ENCODE measurements at regions not wholly inside any gene's neighbourhood (a gene's known extent, or its start where the extent isn't known, plus 50 kb on each side); places are given as distances from the start of the nearest gene placed in this dataset.

DNA sequence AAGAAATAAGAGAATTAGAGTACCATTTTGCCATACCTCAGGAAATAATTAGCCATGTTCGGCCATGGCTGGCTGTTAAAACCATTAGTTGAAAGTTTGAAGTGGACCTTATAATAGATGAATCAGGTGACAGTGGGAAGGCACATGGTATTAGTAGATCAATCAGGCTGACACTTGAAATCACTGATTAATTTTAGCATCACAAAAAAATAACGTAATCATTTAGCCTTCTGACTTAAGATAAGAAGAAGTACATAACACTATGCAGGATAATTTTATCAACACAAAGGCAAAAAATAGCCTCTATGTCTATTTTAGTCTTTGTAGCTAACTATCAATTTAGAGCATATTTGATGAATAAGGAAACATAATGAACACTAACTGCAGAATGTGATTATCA is 615.5 kb downstream of the PCDH17 start:
- no peaks in the 10 kb centered on the region for H3K79me2 ChIP-seq
- H3K4me3 ChIP-seq, result no peak overlapping the region
- 90% methylated on average over 2 of the region's 2 CpGs for WGBS (ENCODE audit: low lambda C conversion rate, missing lambda C conversion rate)
- no peaks in the 10 kb centered on the region for H3K9me2 ChIP-seq (replicated peaks; ENCODE audit: insufficient read depth)
- DNase-seq (ENCODE audit: low spot score), result no peak
- H3K36me3 ChIP-seq (replicated peaks; ENCODE audit: insufficient read depth, low read depth), result no peaks in the 10 kb centered on the region
- TF ChIP-seq EZH2phosphoT487 (IDR thresholded peaks at IDR 0.05; ENCODE audit: low read depth, severe bottlenecking, unreplicated experiment) (no peak), EZH2 (IDR thresholded peaks at IDR 0.05; ENCODE audit: borderline replicate concordance) (no peak)
- TF ChIP-seq, protein P1, sequence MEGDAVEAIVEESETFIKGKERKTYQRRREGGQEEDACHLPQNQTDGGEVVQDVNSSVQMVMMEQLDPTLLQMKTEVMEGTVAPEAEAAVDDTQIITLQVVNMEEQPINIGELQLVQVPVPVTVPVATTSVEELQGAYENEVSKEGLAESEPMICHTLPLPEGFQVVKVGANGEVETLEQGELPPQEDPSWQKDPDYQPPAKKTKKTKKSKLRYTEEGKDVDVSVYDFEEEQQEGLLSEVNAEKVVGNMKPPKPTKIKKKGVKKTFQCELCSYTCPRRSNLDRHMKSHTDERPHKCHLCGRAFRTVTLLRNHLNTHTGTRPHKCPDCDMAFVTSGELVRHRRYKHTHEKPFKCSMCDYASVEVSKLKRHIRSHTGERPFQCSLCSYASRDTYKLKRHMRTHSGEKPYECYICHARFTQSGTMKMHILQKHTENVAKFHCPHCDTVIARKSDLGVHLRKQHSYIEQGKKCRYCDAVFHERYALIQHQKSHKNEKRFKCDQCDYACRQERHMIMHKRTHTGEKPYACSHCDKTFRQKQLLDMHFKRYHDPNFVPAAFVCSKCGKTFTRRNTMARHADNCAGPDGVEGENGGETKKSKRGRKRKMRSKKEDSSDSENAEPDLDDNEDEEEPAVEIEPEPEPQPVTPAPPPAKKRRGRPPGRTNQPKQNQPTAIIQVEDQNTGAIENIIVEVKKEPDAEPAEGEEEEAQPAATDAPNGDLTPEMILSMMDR (IDR thresholded peaks at IDR 0.05; ENCODE audit: poor library complexity), result no peak
- no peaks in the 10 kb centered on the region for H3K9me3 ChIP-seq (ENCODE audit: low read depth)
- no peaks in the 10 kb centered on the region for H3K4me1 ChIP-seq (ENCODE audit: insufficient read depth)
- no peak overlapping the region for H3K27ac ChIP-seq
- H4K20me1 ChIP-seq (ENCODE audit: insufficient read depth, poor library complexity, severe bottlenecking), result no peaks in the 10 kb centered on the region
- H3K27me3 ChIP-seq, result no peaks in the 10 kb centered on the region
- H3K4me2 ChIP-seq, result no peak overlapping the region
- H2AFZ ChIP-seq, result no peak overlapping the region

DNA sequence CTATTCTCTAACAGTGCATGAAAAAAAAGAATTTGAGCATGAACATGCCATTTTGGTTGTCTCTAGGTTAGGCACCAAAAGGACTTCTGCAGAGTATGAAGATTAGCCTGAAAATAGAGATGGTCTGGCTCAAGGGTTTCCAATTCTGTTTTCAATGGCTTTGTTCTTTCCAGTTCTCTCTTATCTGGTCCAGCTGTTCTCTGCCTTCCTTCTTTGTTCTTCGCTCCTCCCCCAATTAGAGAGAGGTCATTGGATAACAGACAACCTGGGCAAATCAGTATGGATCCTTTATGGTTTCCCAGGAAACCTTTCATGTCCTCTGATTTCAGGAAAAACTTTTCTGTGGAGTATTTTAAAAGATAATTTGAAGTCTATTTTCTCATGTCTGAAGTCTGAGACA is 623.4 kb downstream of the PCDH17 start:
- no peaks in the 10 kb centered on the region for H3K9me3 ChIP-seq (ENCODE audit: low read depth)

DNA sequence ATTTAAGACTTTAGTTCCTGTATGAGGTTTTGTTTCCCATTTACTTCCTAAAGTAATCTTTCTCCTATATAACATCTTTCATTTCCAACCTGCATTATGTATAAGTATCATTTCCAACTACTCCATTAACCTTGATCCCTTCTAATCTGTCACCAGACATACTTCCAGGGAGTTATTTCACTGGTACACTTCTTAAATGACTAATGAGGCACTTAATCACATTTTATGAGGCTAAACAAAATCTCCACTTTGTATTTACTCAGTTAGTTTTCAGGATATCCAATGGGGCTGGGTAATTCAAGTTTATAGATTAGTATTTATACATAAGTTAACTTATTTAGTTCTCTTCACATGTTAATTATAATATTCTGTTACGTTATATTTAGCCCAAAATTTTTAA is 634.7 kb downstream of the PCDH17 start:
- no peak for TF ChIP-seq EZH2phosphoT487 (IDR thresholded peaks at IDR 0.05; ENCODE audit: low read depth, severe bottlenecking, unreplicated experiment)
- no peak for TF ChIP-seq EZH2 (IDR thresholded peaks at IDR 0.05; ENCODE audit: borderline replicate concordance)
- TF ChIP-seq, protein P1 (IDR thresholded peaks at IDR 0.05; ENCODE audit: poor library complexity), result no peak
- 71% methylated on average over 1 of the region's 1 CpG for WGBS (ENCODE audit: low lambda C conversion rate, missing lambda C conversion rate)
- no peaks in the 10 kb centered on the region for H3K27me3 ChIP-seq
- H3K27ac ChIP-seq, result no peak overlapping the region
- H4K20me1 ChIP-seq (ENCODE audit: insufficient read depth, poor library complexity, severe bottlenecking), result no peaks in the 10 kb centered on the region
- H3K79me2 ChIP-seq, result no peaks in the 10 kb centered on the region
- no peak for DNase-seq (ENCODE audit: low spot score)
- no peaks in the 10 kb centered on the region for H3K9me2 ChIP-seq (replicated peaks; ENCODE audit: insufficient read depth)
- no peak overlapping the region for H3K4me3 ChIP-seq
- H3K4me1 ChIP-seq (ENCODE audit: insufficient read depth), result no peaks in the 10 kb centered on the region
- no peaks in the 10 kb centered on the region for H3K9me3 ChIP-seq (ENCODE audit: low read depth)
- no peak overlapping the region for H3K4me2 ChIP-seq
- no peak overlapping the region for H2AFZ ChIP-seq
- no peaks in the 10 kb centered on the region for H3K36me3 ChIP-seq (replicated peaks; ENCODE audit: insufficient read depth, low read depth)

More for the DNA sequence above, 623.4 kb downstream of the PCDH17 start:
- Histone ChIP-seq H3K36me3 (replicated peaks; ENCODE audit: insufficient read depth, low read depth) (no peaks in the 10 kb centered on the region), H3K9me2 (replicated peaks; ENCODE audit: insufficient read depth) (no peaks in the 10 kb centered on the region), H3K27ac (no peak overlapping the region), H2AFZ (no peak overlapping the region), H3K4me2 (no peak overlapping the region), H3K27me3 (no peaks in the 10 kb centered on the region), H3K4me3 (no peak overlapping the region), H3K4me1 (ENCODE audit: insufficient read depth) (no peaks in the 10 kb centered on the region), H3K79me2 (no peaks in the 10 kb centered on the region), H4K20me1 (ENCODE audit: insufficient read depth, poor library complexity, severe bottlenecking) (no peaks in the 10 kb centered on the region)
- DNase-seq (ENCODE audit: low spot score), result no peak
- TF ChIP-seq, protein P1 (IDR thresholded peaks at IDR 0.05; ENCODE audit: poor library complexity), result no peak
- TF ChIP-seq EZH2phosphoT487 (IDR thresholded peaks at IDR 0.05; ENCODE audit: low read depth, severe bottlenecking, unreplicated experiment), result no peak
- TF ChIP-seq EZH2 (IDR thresholded peaks at IDR 0.05; ENCODE audit: borderline replicate concordance), result no peak
- WGBS (ENCODE audit: low lambda C conversion rate, missing lambda C conversion rate), result 86% methylated on average over 1 of the region's 1 CpG

Data from hepatocyte (in vitro differentiated cells).